GM21786 (cell line): ENCODE measurements at regions not wholly inside any gene's neighbourhood (a gene's known extent, or its start where the extent isn't known, plus 50 kb on each side); places are given as distances from the start of the nearest gene placed in this dataset.
"Not testable (repeated sequence)": the region's sequence is repeated elsewhere in the genome, so short reads cannot be mapped to it uniquely, and the experiment has no call there.

Experiments
- ATAC-seq: cut with Tn5 transposase; IDR thresholded peaks from one replicate; pipeline ENCODE4 v1.9.1; 2021; ENCODE audit not compliant: unreplicated experiment

- no peak for ATAC-seq
Measured at GRCh38 chr2:31739161-31739560, 158.4 kb upstream of the SRD5A2 start.

GRCh38 chr2:31736695-31737454 is 156.1 kb upstream of the SRD5A2 start:
- ATAC-seq, result no peak

- no peak for ATAC-seq
Measured at GRCh38 chr2:31735716-31736115, 155.0 kb upstream of the SRD5A2 start.

DNA sequence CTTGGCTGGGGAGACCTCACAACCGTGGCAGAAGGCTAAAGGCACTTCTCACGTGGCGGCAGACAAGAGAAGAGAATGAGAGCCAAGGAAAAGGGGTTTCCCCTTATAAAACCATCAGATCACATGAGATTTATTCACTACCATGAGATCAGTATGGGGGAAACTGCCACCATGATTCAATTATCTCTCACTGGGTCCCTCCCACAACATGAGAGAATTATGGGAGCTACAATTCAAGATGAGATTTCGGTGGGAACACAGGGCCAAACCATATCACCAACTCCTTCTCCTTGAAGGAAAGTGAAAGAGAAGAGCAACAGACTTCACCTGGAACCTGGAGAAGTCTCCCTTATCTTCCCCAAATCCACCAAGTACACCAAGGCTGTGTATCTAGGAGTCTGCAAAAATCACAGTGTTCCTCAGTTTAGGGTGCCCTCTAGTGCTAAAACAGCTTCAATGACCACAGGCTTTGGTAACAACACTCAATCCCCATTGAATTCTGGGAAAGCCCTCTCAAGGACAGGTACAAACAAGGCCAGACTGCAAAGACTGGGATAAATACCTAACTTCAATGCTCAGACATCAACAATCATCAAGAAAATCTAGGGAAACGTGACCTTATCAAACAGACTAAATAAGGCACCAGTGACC is 148.8 kb upstream of the SRD5A2 start:
- no peak for ATAC-seq

DNA sequence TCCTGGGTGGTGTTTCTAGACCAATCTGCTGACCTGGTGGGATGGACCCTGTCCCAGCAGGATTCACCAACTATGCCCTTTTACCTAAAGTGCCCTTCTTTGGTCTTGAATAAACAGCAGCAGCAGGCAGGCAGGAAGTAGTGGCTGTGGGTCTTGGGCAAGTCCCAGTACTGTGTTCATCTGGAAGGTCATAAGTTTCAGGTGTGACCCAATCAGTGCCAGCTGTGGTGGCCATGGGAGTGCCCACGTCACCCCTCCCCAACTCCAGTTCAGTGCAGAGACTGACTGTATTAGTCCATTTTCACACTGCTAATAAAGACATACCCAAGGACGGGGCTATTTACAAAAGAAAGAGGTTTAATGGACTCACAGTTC is 148.3 kb upstream of the SRD5A2 start:
- no peak for ATAC-seq

DNA sequence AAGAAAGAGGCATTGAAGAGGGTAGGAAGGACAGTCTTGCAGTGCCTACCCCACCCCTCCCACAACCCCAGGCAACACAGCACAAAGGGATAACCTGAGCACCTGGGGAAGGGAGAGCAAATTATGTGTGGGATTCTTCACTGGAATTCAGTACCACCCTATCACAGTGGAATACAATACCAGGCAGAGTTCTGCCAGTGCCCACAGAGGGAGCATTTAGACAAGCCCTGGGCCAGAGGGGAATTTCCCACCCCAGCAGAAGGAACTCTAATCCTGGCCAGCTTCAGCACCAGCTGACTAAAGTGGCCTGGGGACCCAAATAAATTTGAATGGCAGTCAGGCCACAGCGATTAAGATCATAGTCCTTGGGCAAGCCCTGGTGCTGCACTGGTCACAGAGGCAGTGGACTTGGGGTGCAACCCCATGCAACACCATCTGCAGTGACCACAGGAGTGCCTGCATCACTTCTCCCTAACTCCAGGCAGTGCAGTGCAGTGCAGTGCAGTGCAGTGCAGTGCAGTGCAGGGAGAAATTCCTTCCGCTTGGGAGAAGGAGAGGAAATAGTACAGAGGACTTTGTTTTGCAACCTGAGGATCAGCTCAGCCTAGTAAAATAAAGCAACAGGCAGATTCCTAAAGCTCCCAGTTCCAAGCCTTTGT is 147.8 kb upstream of the SRD5A2 start:
- ATAC-seq, result no peak

- ATAC-seq, result no peak
Measured at GRCh38 chr2:31726457-31726856, 145.7 kb upstream of the SRD5A2 start.

- no peak for ATAC-seq
Measured at GRCh38 chr2:31725444-31725843, 144.7 kb upstream of the SRD5A2 start.

DNA sequence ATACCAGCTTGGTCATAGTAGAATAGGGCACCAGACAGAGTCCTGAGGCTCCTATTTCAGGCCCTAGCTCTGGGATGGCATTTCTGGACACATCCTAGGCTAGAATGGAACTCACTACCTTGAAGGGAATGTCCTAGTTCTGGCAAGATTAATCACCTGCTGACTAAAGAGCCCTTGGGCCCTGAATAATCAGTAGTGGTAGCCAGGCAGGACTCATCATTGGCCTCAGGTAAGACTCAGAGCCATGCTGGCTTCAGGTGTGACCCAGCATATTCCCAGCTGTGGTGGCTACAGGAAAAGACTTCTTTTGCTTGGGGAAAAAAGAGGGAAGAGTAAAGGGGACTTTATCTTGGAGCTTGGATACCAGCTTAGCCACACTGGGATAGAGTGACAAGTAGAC is 131.0 kb upstream of the SRD5A2 start:
- no peak for ATAC-seq

DNA sequence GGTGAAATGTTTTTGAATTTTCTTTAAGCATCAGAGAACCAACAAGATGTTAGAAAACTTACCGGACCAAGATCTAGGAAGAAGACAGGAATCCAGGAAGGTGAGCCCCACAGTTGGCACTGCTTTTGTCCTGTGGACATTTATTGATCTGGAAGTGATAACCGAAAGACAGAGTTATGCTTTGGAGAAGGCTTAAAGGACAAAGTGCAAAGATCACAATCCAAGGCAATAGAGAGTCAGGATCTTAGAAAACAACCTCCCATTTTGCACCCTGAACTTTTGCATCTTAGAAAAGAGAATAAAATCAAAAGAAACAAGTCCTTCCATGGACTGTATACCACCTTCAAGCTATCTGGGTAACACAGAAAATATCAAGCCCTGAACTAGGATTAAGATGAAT is 129.4 kb upstream of the SRD5A2 start:
- ATAC-seq, result no peak

GRCh38 chr2:31707992-31708391 is 127.3 kb upstream of the SRD5A2 start:
- ATAC-seq, result no peak

- no peak for ATAC-seq
Measured at GRCh38 chr2:31704561-31705212, 123.9 kb upstream of the SRD5A2 start.

DNA sequence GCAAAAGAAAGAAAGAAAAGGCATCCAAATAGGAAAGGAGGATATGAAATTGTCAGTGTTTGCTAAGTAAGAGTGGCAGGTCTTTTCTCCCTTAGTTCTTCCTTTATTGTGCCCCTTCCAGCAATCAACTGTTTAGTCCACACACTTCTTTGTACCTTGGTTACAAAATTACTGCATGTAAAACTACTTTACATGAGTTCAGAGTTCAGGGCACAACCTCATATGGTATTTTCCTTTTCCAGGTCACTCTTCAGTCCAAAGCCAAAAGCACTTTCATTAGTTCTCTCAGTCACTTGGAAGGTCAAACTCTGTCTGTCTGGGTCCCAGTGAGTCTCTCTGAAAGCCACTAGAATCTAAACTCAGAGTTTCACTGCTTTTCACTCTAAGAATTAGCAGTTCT is 122.5 kb upstream of the SRD5A2 start:
- no peak for ATAC-seq

GRCh38 chr2:31698722-31699121 is 118.0 kb upstream of the SRD5A2 start:
- no peak for ATAC-seq

DNA sequence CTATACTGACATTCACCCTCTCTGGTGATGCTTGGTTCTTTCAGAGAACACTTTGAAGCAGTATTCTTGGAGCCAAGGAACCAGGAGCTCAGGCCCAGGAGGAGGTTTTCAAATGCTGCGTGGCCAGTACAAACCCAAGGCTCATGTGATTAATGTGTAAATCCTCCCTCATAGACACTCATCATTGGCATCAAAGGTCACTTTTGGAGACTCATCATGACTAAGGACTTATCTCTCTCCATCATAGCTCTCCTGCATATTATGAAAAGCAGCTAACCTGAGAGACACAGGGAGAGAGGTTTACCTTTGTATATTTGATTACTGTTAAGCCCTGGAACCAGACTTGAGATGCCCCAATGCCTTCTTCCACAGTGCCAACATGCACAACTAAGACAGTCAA is 115.3 kb upstream of the SRD5A2 start:
- ATAC-seq, result no peak

- ATAC-seq, result no peak
Measured at GRCh38 chr2:31694444-31694843, 113.7 kb upstream of the SRD5A2 start.

DNA sequence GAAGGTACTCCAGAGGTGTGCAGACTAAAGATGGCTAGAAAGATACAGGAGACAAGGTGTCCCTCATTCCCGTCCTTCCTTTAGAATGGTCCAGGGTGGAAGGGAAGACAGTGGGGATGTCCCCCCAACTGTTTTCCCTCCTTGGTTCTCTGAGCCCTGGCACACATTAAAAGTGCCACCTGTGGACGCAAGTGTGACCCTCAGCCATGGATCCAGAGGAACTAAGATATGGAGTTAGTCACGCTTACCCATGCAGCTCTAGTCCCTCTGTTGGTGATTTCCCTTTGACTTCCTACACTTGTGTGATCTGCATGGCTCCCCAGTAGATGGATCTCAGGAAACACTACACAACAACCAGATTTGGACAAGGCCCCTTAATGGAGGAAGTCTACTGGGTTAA is 113.1 kb upstream of the SRD5A2 start:
- ATAC-seq, result no peak

DNA sequence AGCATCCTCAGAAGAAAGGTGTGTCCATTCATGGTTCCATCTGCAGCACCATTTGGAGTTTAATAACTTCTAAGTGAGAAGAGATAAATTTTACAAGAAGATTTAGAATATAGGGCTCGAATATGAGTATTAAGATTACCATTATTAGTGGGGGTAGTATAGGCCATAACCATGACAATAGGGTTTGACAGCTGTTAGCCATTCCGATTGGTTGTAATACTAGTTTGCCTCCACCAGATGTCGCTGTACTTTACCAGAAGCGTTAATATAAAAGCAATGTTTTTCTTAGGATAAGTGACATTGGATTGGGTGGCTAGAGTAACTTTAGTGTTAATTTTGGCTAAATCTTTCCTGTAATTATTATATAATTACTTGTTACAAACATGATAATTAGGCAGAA is 107.5 kb upstream of the SRD5A2 start:
- ATAC-seq, result no peak

DNA sequence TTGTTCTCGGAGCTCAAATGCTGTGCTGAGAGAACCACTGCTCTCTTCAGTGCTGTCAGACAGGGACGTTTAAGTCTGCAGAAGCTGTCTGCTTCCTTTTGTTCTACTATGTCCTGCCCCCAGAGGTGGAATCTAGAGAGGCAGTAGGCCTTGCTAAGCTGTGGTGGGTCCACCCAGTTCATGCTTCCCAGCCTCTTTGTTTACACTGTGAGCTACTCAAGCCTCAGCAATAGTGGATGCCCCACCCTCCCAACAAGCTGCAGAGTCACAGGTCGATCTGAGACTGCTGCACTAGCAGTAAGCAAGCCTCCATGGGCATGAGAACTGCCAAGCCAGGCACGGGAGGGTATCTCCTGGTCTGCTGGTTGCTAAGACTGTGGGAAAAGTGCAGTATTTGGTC is 102.8 kb upstream of the SRD5A2 start:
- not testable (repeated sequence) for ATAC-seq

GRCh38 chr2:31675485-31675901 is 94.8 kb upstream of the SRD5A2 start:
- no peak for ATAC-seq

DNA sequence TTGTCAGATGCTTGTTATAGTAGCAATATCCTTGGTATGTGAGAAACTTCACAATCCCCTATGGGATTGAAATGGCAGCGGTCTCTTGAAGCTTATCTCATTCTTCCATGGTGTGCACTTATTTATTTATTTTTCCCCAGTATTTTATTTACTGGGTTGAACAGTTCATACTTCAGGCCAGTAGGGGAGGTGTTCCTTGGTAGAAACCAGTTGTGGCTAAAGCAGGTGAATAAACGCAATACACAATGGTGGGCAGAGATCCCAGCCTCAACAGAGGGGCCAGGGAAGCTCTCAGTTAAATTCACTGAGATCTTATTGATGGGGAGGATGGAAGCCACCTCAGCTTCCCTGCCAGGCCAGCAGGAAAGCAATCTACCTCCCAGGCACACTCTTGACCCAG is 93.7 kb upstream of the SRD5A2 start:
- no peak for ATAC-seq

DNA sequence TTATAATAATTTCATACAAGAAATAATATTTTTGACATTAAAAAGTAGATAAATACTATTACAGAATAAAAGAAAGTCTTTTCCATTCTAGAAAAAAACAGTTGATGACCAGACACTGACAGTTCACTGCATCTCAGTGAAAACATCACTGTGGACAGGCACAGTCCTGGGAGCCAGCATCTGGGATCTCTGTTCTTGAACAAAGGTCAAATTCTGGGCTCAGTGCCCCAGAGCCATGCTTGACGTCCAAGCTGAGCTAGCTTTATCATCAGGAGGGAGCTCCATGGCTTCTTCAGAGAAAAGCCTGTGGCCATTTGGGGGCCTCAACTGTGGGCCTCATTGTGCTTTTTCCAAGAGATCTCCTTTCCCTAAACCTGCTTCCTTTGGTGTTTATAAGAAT is 86.1 kb upstream of the SRD5A2 start:
- ATAC-seq, result no peak
